IMR-90 (cell line): ENCODE measurements at regions not wholly inside any gene's neighbourhood (a gene's known extent, or its start where the extent isn't known, plus 50 kb on each side); places are given as distances from the start of the nearest gene placed in this dataset.

Experiments used
- ATAC-seq: fragments of 200-7000 bp; cut with Tn5 transposase; 2 replicates; pipeline ENCODE4 v1.9.1; 2020; ENCODE audit warnings: low read depth, mild to moderate bottlenecking, moderate library complexity
- BruUV-seq: library from RNA; stranded (reverse); fragments of 400-500 nt; replicated peaks from 2 replicates; lab custom pipeline; 2021; lab: Mats Ljungman, UMichigan
- CTCF ChIA-PET: fragments of 300-600 bp; formaldehyde crosslinking; extraction: SDS; loops from one replicate; lab custom pipeline; 2021; ENCODE audit warnings: antibody characterized with exemption; lab: Yijun Ruan, JAX
- POLR2A ChIA-PET: fragments of 300-600 bp; sonication (Branson Sonifier 250); formaldehyde crosslinking; loops from one replicate; lab custom pipeline; 2022; ENCODE audit warnings: antibody characterized with exemption; ENCODE audit not compliant: unreplicated experiment; lab: Charles Lee
- DNase-seq: peaks from one replicate; pipeline ENCODE4 v3.0.0; 2013
- H2AFZ ChIP-seq: replicated peaks from 2 replicates; pipeline ENCODE3; 2013; ENCODE audit warnings: low read length, mild to moderate bottlenecking; ENCODE audit not compliant: poor library complexity
- H2AK5ac ChIP-seq: 2 replicates; pipeline ENCODE4 v1.6.1; 2013; ENCODE audit warnings: low read depth, low read length, inconsistent platforms
- H2AK9ac ChIP-seq: replicated peaks from 2 replicates; pipeline ENCODE3; 2013; ENCODE audit warnings: mild to moderate bottlenecking, low read depth, low read length, moderate library complexity; ENCODE audit not compliant: poor library complexity
- H2BK120ac ChIP-seq: 2 replicates; pipeline ENCODE4 v1.6.1; 2013; ENCODE audit warnings: low read depth, low read length, inconsistent platforms
- H2BK15ac ChIP-seq: 3 replicates; pipeline ENCODE4 v1.6.1; 2013; ENCODE audit warnings: low read depth, low read length, inconsistent platforms
- H2BK20ac ChIP-seq: 2 replicates; pipeline ENCODE4 v1.6.1; 2013; ENCODE audit warnings: low read depth, mild to moderate bottlenecking, inconsistent platforms, low read length, moderate library complexity
- H2BK5ac ChIP-seq: 2 replicates; pipeline ENCODE4 v1.6.1; 2013; ENCODE audit warnings: mild to moderate bottlenecking, low read depth, low read length, inconsistent platforms; ENCODE audit not compliant: poor library complexity, severe bottlenecking
- H3K14ac ChIP-seq: replicated peaks from 2 replicates; pipeline ENCODE4 v1.6.1; 2013; ENCODE audit warnings: low read depth, low read length, inconsistent platforms
- H3K18ac ChIP-seq: 2 replicates; pipeline ENCODE4 v1.6.1; 2013; ENCODE audit warnings: low read depth, low read length, control low read depth
- H3K23ac ChIP-seq: 2 replicates; pipeline ENCODE4 v1.6.1; 2013; ENCODE audit warnings: low read depth, low read length, inconsistent platforms
- H3K27ac ChIP-seq: 2 replicates; pipeline ENCODE4 v1.5.1; 2013; ENCODE audit warnings: mild to moderate bottlenecking, control low read depth, low read length; ENCODE audit not compliant: insufficient read depth
- H3K27me3 ChIP-seq: 2 replicates; pipeline ENCODE4 v1.6.1; 2013; ENCODE audit warnings: low read length; ENCODE audit not compliant: control insufficient read depth, insufficient read depth
- H3K36me3 ChIP-seq: 2 replicates; pipeline ENCODE4 v1.6.1; 2013; ENCODE audit warnings: low read length, mixed read lengths; ENCODE audit not compliant: control insufficient read depth, insufficient read depth
- H3K4ac ChIP-seq: 2 replicates; pipeline ENCODE4 v1.6.1; 2013; ENCODE audit warnings: low read depth, low read length, inconsistent platforms
- H3K4me1 ChIP-seq: 2 replicates; pipeline ENCODE4 v1.6.1; 2013; ENCODE audit warnings: low read length, mixed read lengths; ENCODE audit not compliant: control insufficient read depth, insufficient read depth
- H3K4me2 ChIP-seq: 2 replicates; pipeline ENCODE4 v1.6.1; 2013; ENCODE audit warnings: low read depth, mild to moderate bottlenecking, control low read depth, low read length, moderate library complexity
- H3K4me3 ChIP-seq: 2 replicates; pipeline ENCODE4 v1.5.1; 2013; ENCODE audit warnings: low read depth, mild to moderate bottlenecking, control low read depth, low read length, moderate library complexity; ENCODE audit not compliant: insufficient read depth
- H3K56ac ChIP-seq: 2 replicates; pipeline ENCODE4 v1.6.1; 2013; ENCODE audit warnings: low read length, inconsistent platforms; ENCODE audit not compliant: insufficient read depth; ENCODE audit errors: extremely low read depth
- H3K79me1 ChIP-seq, 2 experiments: 2 replicates each; pipeline ENCODE4 v1.6.1; 2013; ENCODE audit warnings: low read length in 2 of 2, inconsistent platforms in 1 of 2, low read depth in 1 of 2
- H3K9ac ChIP-seq: 2 replicates; pipeline ENCODE4 v1.6.1; 2013; ENCODE audit warnings: low read depth, low read length, control low read depth
- H3K9me1 ChIP-seq: 2 replicates; pipeline ENCODE4 v1.6.1; 2013; ENCODE audit warnings: low read length, inconsistent platforms; ENCODE audit not compliant: insufficient read depth
- H3K9me3 ChIP-seq: 2 replicates; pipeline ENCODE4 v1.6.1; 2013; ENCODE audit warnings: low read length; ENCODE audit not compliant: control insufficient read depth, insufficient read depth
- H4K20me1 ChIP-seq: 2 replicates; pipeline ENCODE4 v1.6.1; 2013; ENCODE audit warnings: low read length, inconsistent platforms; ENCODE audit not compliant: insufficient read depth
- H4K5ac ChIP-seq: 2 replicates; pipeline ENCODE4 v1.6.1; 2013; ENCODE audit warnings: mild to moderate bottlenecking, low read depth, low read length, control low read depth
- H4K8ac ChIP-seq, 2 experiments: 2 replicates each; pipeline ENCODE4 v1.6.1; 2013; ENCODE audit warnings: low read depth in 2 of 2, low read length in 2 of 2, control low read depth in 1 of 2, inconsistent platforms in 1 of 2
- H4K91ac ChIP-seq: 2 replicates; pipeline ENCODE4 v1.6.1; 2013; ENCODE audit warnings: low read depth, low read length, inconsistent platforms; ENCODE audit not compliant: insufficient read depth
- BHLHE40 ChIP-seq: fragments of 150-350 bp; IDR thresholded peaks from 2 replicates; pipeline ENCODE4 v1.6.1; 2016; ENCODE audit warnings: mild to moderate bottlenecking, low read depth, low read length
- CEBPB ChIP-seq: IDR thresholded peaks from 2 replicates; pipeline ENCODE4 v1.6.1; 2012; ENCODE audit warnings: low read depth, low read length, improper control_type of control experiment
- CHD1 ChIP-seq: IDR thresholded peaks from 2 replicates; pipeline ENCODE4 v1.6.1; 2012; ENCODE audit warnings: low read depth, low read length, improper control_type of control experiment
- CTCF ChIP-seq: conservative IDR thresholded peaks from 2 replicates; pipeline ENCODE4 v1.5.1; 2012; ENCODE audit warnings: mild to moderate bottlenecking, low read depth, low read length, improper control_type of control experiment
- ELK1 ChIP-seq: fragments of 150-350 bp; IDR thresholded peaks from 2 replicates; pipeline ENCODE4 v1.6.1; 2016; ENCODE audit warnings: low read depth, mild to moderate bottlenecking, low read length, moderate library complexity, borderline replicate concordance
- FOS ChIP-seq: fragments of 150-350 bp; IDR thresholded peaks from 2 replicates; pipeline ENCODE4 v1.6.1; 2016; ENCODE audit warnings: low read depth, low read length
- MAFK ChIP-seq: IDR thresholded peaks from 2 replicates; pipeline ENCODE4 v1.6.1; 2012; ENCODE audit warnings: low read depth, low read length, improper control_type of control experiment
- MAZ ChIP-seq: IDR thresholded peaks from 2 replicates; pipeline ENCODE4 v1.6.1; 2012; ENCODE audit warnings: low read depth, mild to moderate bottlenecking, low read length, improper control_type of control experiment, moderate library complexity, borderline replicate concordance
- MXI1 ChIP-seq: IDR thresholded peaks from 2 replicates; pipeline ENCODE4 v1.6.1; 2012; ENCODE audit warnings: low read depth, mild to moderate bottlenecking, low read length, moderate library complexity, borderline replicate concordance
- NFE2L2 ChIP-seq: fragments of 150-350 bp; IDR thresholded peaks from 2 replicates; pipeline ENCODE4 v1.6.1; 2016; ENCODE audit warnings: low read depth, mild to moderate bottlenecking, low read length
- POLR2A ChIP-seq: IDR thresholded peaks from 2 replicates; pipeline ENCODE4 v1.6.1; 2012; ENCODE audit warnings: mild to moderate bottlenecking, low read depth, low read length
- RAD21 ChIP-seq: IDR thresholded peaks from 2 replicates; pipeline ENCODE4 v1.6.1; 2012; ENCODE audit warnings: low read length, improper control_type of control experiment
- RCOR1 ChIP-seq: IDR thresholded peaks from 2 replicates; pipeline ENCODE4 v1.6.1; 2012; ENCODE audit warnings: mild to moderate bottlenecking, low read length, improper control_type of control experiment; ENCODE audit not compliant: insufficient replicate concordance
- RFX5 ChIP-seq: IDR thresholded peaks from 2 replicates; pipeline ENCODE4 v1.8.0; 2012; ENCODE audit warnings: low read depth, mild to moderate bottlenecking, low read length, moderate library complexity
- SMC3 ChIP-seq: fragments of 150-350 bp; IDR thresholded peaks from 2 replicates; pipeline ENCODE4 v1.6.1; 2016; ENCODE audit warnings: low read depth, mild to moderate bottlenecking, antibody characterized with exemption, low read length, moderate library complexity
- USF2 ChIP-seq: fragments of 150-350 bp; IDR thresholded peaks from 2 replicates; pipeline ENCODE4 v1.6.1; 2017; ENCODE audit warnings: mild to moderate bottlenecking, antibody characterized with exemption, low read length, low read depth
- dilution Hi-C: fragments of 300-500 bp; cut with HindIII; formaldehyde crosslinking; loops from one replicate; pipeline ENCODE4 v1.14.3; 2018; ENCODE audit warnings: low sequenced_read_pairs; ENCODE audit not compliant: unreplicated experiment
- in situ Hi-C: fragments of 300-500 bp; cut with MboI; formaldehyde crosslinking; loops from 3 replicates; pipeline ENCODE4 v1.14.3; 2019; ENCODE audit warnings: low sequenced_read_pairs, inconsistent platforms, mixed read lengths
- intact Hi-C: fragments of 100-400 bp; cut with micrococcal nuclease; formaldehyde crosslinking; loops from 2 replicates; pipeline ENCODE4 v1.10.0; 2022

GRCh38 chr3:164498917-164499316, 579.4 kb downstream of the SI start:
- no peak overlapping the region for H2BK120ac ChIP-seq
- no peak overlapping the region for H3K9ac ChIP-seq
- dilution Hi-C loops = no loop called here
- H3K79me1 ChIP-seq = no peaks in the 10 kb centered on the region
- no peak overlapping the region for H2BK20ac ChIP-seq
- POLR2A ChIA-PET = no interaction called here
- no peaks in the 10 kb centered on the region for H3K27me3 ChIP-seq
- H2BK15ac ChIP-seq = no peak overlapping the region
- H4K91ac ChIP-seq = no peak overlapping the region
- H3K4me2 ChIP-seq = no peak overlapping the region
- no peak overlapping the region for H3K23ac ChIP-seq
- H3K4ac ChIP-seq = no peak overlapping the region
- H3K9me3 ChIP-seq = 0 out of 2 replicates have a peak, but pooled peaks cover 3% of the 10 kb centered on the region
- H3K18ac ChIP-seq = no peak overlapping the region
- no peak overlapping the region for H3K56ac ChIP-seq
- H3K14ac ChIP-seq = no peak overlapping the region
- H2AFZ ChIP-seq = no peak overlapping the region
- BruUV-seq = no TSS peak
- H3K4me3 ChIP-seq = no peak overlapping the region
- CTCF ChIA-PET = no interaction called here
- no peak for TF ChIP-seq SMC3
- TF ChIP-seq ELK1 = no peak
- TF ChIP-seq CEBPB = no peak
- no peak for TF ChIP-seq RCOR1
- no peak for TF ChIP-seq MXI1
- no peak for TF ChIP-seq MAFK
- TF ChIP-seq CTCF = no peak
- no peak for TF ChIP-seq NFE2L2
- TF ChIP-seq RAD21 = no peak
- no peak for TF ChIP-seq CHD1
- no peak for TF ChIP-seq FOS
- no peak for TF ChIP-seq BHLHE40
- TF ChIP-seq POLR2A = no peak
- TF ChIP-seq MAZ = no peak
- TF ChIP-seq USF2 = no peak
- TF ChIP-seq RFX5 = no peak
- H2BK5ac ChIP-seq = no peak overlapping the region
- no peak overlapping the region for H4K8ac ChIP-seq
- H2AK9ac ChIP-seq = no peak overlapping the region
- no peaks in the 10 kb centered on the region for H3K36me3 ChIP-seq
- no peak overlapping the region for H2AK5ac ChIP-seq
- H3K9me1 ChIP-seq = no peaks in the 10 kb centered on the region
- no peak overlapping the region for H3K27ac ChIP-seq
- H4K20me1 ChIP-seq = no peaks in the 10 kb centered on the region
- ATAC-seq = no peak
- intact Hi-C loops = no loop called here
- in situ Hi-C loops = no loop called here
- H4K5ac ChIP-seq = no peak overlapping the region
- no peaks in the 10 kb centered on the region for H3K4me1 ChIP-seq
- no peak for DNase-seq
